HepG2 (cell line): ENCODE measurements at regions not wholly inside any gene's neighbourhood (a gene's known extent, or its start where the extent isn't known, plus 50 kb on each side); places are given as distances from the start of the nearest gene placed in this dataset.

Source experiments
- ATAC-seq: fragments of 200-7000 bp; cut with Tn5 transposase; 3 replicates; pipeline ENCODE4 v1.9.1; 2020; ENCODE audit warnings: mild to moderate bottlenecking, moderate library complexity
- BruUV-seq: library from RNA; stranded (reverse); fragments of 400-500 nt; replicated peaks from 2 replicates; lab custom pipeline; 2021; lab: Mats Ljungman, UMichigan
- CTCF ChIA-PET: fragments of 300-600 bp; formaldehyde crosslinking; extraction: SDS; loops from one replicate; lab custom pipeline; 2021; ENCODE audit warnings: low total read pairs, inconsistent platforms, low intra/inter-chr PET ratio; lab: Yijun Ruan, JAX
- POLR2A ChIA-PET: fragments of 350-600 bp; sonication (Branson Sonifier 250); formaldehyde crosslinking; loops from one replicate; lab custom pipeline; 2020; ENCODE audit warnings: antibody characterized with exemption, inconsistent platforms; lab: Yijun Ruan, JAX
- DNase-seq: peaks from one replicate; pipeline ENCODE4 v3.0.0-alpha.2; 2015; ENCODE audit warnings: low spot score
- FAIRE-seq: peaks from 3 replicates; lab custom pipeline; 2011; peaks lifted over from hg19 to GRCh38; lab: Jason Lieb, UNC
- H2AFZ ChIP-seq: one replicate; pipeline ENCODE4 v1.6.1; 2011; ENCODE audit warnings: low read length, inconsistent platforms
- H3K27ac ChIP-seq: fragments of 300-600 bp; 3 replicates; pipeline ENCODE4 v1.8.0; 2011; ENCODE audit warnings: mixed run types, mild to moderate bottlenecking, mixed read lengths, low read length, inconsistent platforms; ENCODE audit not compliant: insufficient read depth; ENCODE audit errors: extremely low read length
- H3K27me3 ChIP-seq, 2 experiments: fragments of 200-600 bp in 1 of 2; 2 replicates in 1 of 2; 3 replicates in 1 of 2; pipeline versions ENCODE4 v1.6.0 to v1.8.0; 2011; ENCODE audit warnings: low read length in 2 of 2, mild to moderate bottlenecking in 2 of 2, moderate library complexity in 2 of 2, inconsistent platforms in 1 of 2; ENCODE audit not compliant: insufficient read depth in 2 of 2, control insufficient read depth in 1 of 2
- H3K36me3 ChIP-seq, 2 experiments: fragments of 200-600 bp in 1 of 2; replicated peaks in 1 of 2; 2 replicates in 1 of 2; 3 replicates in 1 of 2; pipeline versions ENCODE4 v1.5.1 to v1.8.0; 2011; ENCODE audit warnings: low read length in 2 of 2, inconsistent platforms in 1 of 2; ENCODE audit not compliant: insufficient read depth in 2 of 2, control insufficient read depth in 1 of 2
- H3K4me1 ChIP-seq: 2 replicates; pipeline ENCODE4 v1.5.1; 2012; ENCODE audit warnings: low read length, inconsistent platforms; ENCODE audit not compliant: insufficient read depth
- H3K4me2 ChIP-seq: 2 replicates; pipeline ENCODE4 v1.6.0; 2011; ENCODE audit warnings: low read depth, low read length, inconsistent platforms
- H3K4me3 ChIP-seq, 3 experiments: fragments of 200-600 bp in 1 of 3; sonication (generic), shearing (Covaris generic) in 1 of 3; replicated peaks in 1 of 3; 2 replicates each; pipeline ENCODE4 v1.5.1; 2011 to 2016; ENCODE audit warnings: low read length in 3 of 3, inconsistent platforms in 2 of 3, low read depth in 2 of 3, mild to moderate bottlenecking in 2 of 3, control low read depth in 1 of 3, mixed read lengths in 1 of 3; ENCODE audit not compliant: insufficient read depth in 1 of 3
- H3K79me2 ChIP-seq: one replicate; pipeline ENCODE4 v1.6.1; 2011; ENCODE audit warnings: low read length, inconsistent platforms; ENCODE audit not compliant: insufficient read depth
- H3K9ac ChIP-seq: 2 replicates; pipeline ENCODE4 v1.6.0; 2011; ENCODE audit warnings: mild to moderate bottlenecking, low read depth, low read length, inconsistent platforms; ENCODE audit not compliant: insufficient read depth
- H3K9me3 ChIP-seq: 2 replicates; pipeline ENCODE4 v1.5.1; 2012; ENCODE audit warnings: mild to moderate bottlenecking, low read length
- H4K20me1 ChIP-seq: 2 replicates; pipeline ENCODE4 v1.6.0; 2011; ENCODE audit warnings: inconsistent platforms, mild to moderate bottlenecking, low read length, moderate library complexity; ENCODE audit not compliant: insufficient read depth
- CBX5 ChIP-seq: sonication (generic); formaldehyde crosslinking; IDR thresholded peaks from 2 replicates; pipeline ENCODE4 v1.4.0; 2020; ENCODE audit warnings: missing genetic modification reagents, borderline replicate concordance
- CREM ChIP-seq, 2 experiments: sonication (generic) in 1 of 2; formaldehyde crosslinking in 1 of 2; IDR thresholded peaks; 2 replicates each; pipeline versions ENCODE4 v1.4.0 to v1.6.1; 2016 to 2020; ENCODE audit warnings: antibody characterized with exemption in 1 of 2, mild to moderate bottlenecking in 1 of 2, missing genetic modification reagents in 1 of 2
- GZF1 ChIP-seq: sonication (generic); formaldehyde crosslinking; IDR thresholded peaks from 2 replicates; pipeline ENCODE4 v1.5.1; 2020; ENCODE audit warnings: mild to moderate bottlenecking, missing genetic modification reagents
- MEIS1 ChIP-seq: sonication (generic); formaldehyde crosslinking; IDR thresholded peaks from 2 replicates; pipeline ENCODE4 v1.9.0; 2021; ENCODE audit warnings: mild to moderate bottlenecking, missing genetic modification reagents, moderate library complexity, borderline replicate concordance
- PAX8 ChIP-seq: sonication (generic); formaldehyde crosslinking; IDR thresholded peaks from 2 replicates; pipeline ENCODE4 v1.8.0; 2022; ENCODE audit warnings: mild to moderate bottlenecking, missing genetic modification reagents, borderline replicate concordance
- RBAK ChIP-seq: sonication (generic); formaldehyde crosslinking; IDR thresholded peaks from 2 replicates; pipeline ENCODE4 v1.5.1; 2020; ENCODE audit warnings: mild to moderate bottlenecking, missing genetic modification reagents
- ZBTB40 ChIP-seq, 2 experiments: fragments of 450-650 bp in 1 of 2; sonication (generic) in 1 of 2; formaldehyde crosslinking in 1 of 2; IDR thresholded peaks; 2 replicates each; pipeline versions ENCODE4 v1.6.1 to v1.8.0; 2016 to 2022; ENCODE audit warnings: antibody characterized with exemption in 1 of 2, mild to moderate bottlenecking in 1 of 2, missing genetic modification reagents in 1 of 2
- ZNF446 ChIP-seq: sonication (generic); formaldehyde crosslinking; IDR thresholded peaks from 2 replicates; pipeline ENCODE4 v1.5.0; 2020; ENCODE audit warnings: mild to moderate bottlenecking, missing genetic modification reagents
- WGBS: methylation state at CpG from one replicate; pipeline ENCODE4 v1.1.6; 2017; ENCODE audit warnings: low lambda C conversion rate; 5-methylcytosine and 5-hydroxymethylcytosine counted together
- in situ Hi-C: cut with HindIII; loops from 2 replicates; pipeline ENCODE4 v1.10.0; 2017; ENCODE audit warnings: low pct_unique_long_range_greater_than_20kb; ENCODE audit not compliant: extremely low pct_ligation_motif_present
- intact Hi-C: fragments of 100-400 bp; cut with micrococcal nuclease; formaldehyde crosslinking; loops from one replicate; pipeline ENCODE4 v1.10.0; 2022; ENCODE audit not compliant: unreplicated experiment
- TF ChIP-seq, protein P1 (sequence below): sonication (generic); formaldehyde crosslinking; IDR thresholded peaks from 2 replicates; pipeline ENCODE4 v1.4.0; 2020; ENCODE audit warnings: mild to moderate bottlenecking, missing genetic modification reagents, borderline replicate concordance
- TF ChIP-seq, protein P2 (sequence below): sonication (generic); formaldehyde crosslinking; IDR thresholded peaks from 2 replicates; pipeline ENCODE4 v1.8.0; 2022; ENCODE audit warnings: mild to moderate bottlenecking, missing genetic modification reagents; ENCODE audit not compliant: insufficient replicate concordance

DNA sequence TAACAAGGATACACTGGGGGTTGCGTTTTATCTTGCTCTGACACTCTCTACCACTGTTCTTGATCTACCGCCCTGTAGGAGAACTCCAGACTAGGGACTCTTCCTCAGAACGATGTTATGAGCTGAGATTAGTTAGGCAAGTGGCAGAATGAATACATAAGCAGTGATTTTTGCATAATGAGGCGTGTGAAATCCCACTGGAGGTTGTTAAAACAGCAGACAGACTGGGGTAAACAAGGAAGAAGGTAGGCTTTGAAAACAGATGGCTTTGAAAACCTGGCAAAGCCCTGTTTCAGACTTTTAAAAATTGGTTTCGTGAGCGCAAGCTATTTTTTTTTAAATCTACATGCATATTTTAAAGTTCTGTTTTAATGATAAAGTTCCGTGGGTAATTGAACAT is 785.2 kb downstream of the TYW1 start:
- DNase-seq, result no peak
- no TSS peak for BruUV-seq
- ChIA-PET CTCF (no interaction called here), POLR2A (no interaction called here)
- no peaks in the 10 kb centered on the region for H3K36me3 ChIP-seq
- in situ Hi-C loops (no loop called here), intact Hi-C loops (no loop called here)
- H2AFZ ChIP-seq, result no peak overlapping the region
- H3K79me2 ChIP-seq, result no peaks in the 10 kb centered on the region
- H3K4me3 ChIP-seq, result no peak overlapping the region
- no peak overlapping the region for H3K4me2 ChIP-seq
- 32% methylated on average over 7 of the region's 7 CpGs for WGBS
- H3K27me3 ChIP-seq, result no peaks in the 10 kb centered on the region
- H3K9me3 ChIP-seq, result no peaks in the 10 kb centered on the region
- no peaks in the 10 kb centered on the region for H4K20me1 ChIP-seq
- H3K9ac ChIP-seq, result no peak overlapping the region
- no peak for FAIRE-seq
- H3K27ac ChIP-seq, result no peak overlapping the region
- no peak for ATAC-seq
- H3K4me1 ChIP-seq, result no peaks in the 10 kb centered on the region
- TF ChIP-seq PAX8 (CRISPR knock-in tag) (no peak), MEIS1 (CRISPR knock-in tag) (no peak), ZNF446 (no peak), CREM (IDR thresholded peaks at IDR 0.05) (no peak), CREM (CRISPR knock-in tag; IDR thresholded peaks at IDR 0.05) (no peak), GZF1 (CRISPR knock-in tag) (no peak), RBAK (CRISPR knock-in tag) (no peak), ZBTB40 (IDR thresholded peaks at IDR 0.05) (no peak), ZBTB40 (CRISPR knock-in tag; IDR thresholded peaks at IDR 0.05) (no peak), CBX5 (no peak)
- TF ChIP-seq, protein P1, sequence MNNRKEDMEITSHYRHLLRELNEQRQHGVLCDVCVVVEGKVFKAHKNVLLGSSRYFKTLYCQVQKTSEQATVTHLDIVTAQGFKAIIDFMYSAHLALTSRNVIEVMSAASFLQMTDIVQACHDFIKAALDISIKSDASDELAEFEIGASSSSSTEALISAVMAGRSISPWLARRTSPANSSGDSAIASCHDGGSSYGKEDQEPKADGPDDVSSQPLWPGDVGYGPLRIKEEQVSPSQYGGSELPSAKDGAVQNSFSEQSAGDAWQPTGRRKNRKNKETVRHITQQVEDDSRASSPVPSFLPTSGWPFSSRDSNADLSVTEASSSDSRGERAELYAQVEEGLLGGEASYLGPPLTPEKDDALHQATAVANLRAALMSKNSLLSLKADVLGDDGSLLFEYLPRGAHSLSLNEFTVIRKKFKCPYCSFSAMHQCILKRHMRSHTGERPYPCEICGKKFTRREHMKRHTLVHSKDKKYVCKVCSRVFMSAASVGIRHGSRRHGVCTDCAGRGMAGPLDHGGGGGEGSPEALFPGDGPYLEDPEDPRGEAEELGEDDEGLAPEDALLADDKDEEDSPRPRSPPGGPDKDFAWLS (CRISPR knock-in tag), result no peak
- TF ChIP-seq, protein P2, sequence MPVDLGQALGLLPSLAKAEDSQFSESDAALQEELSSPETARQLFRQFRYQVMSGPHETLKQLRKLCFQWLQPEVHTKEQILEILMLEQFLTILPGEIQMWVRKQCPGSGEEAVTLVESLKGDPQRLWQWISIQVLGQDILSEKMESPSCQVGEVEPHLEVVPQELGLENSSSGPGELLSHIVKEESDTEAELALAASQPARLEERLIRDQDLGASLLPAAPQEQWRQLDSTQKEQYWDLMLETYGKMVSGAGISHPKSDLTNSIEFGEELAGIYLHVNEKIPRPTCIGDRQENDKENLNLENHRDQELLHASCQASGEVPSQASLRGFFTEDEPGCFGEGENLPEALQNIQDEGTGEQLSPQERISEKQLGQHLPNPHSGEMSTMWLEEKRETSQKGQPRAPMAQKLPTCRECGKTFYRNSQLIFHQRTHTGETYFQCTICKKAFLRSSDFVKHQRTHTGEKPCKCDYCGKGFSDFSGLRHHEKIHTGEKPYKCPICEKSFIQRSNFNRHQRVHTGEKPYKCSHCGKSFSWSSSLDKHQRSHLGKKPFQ (CRISPR knock-in tag), result no peak
